ENCODE measurements at regions not wholly inside any gene's neighbourhood (a gene's known extent, or its start where the extent isn't known, plus 50 kb on each side); places are given as distances from the start of the nearest gene placed in this dataset.

GRCh38 chr4:62145276-62145675 lies 945.1 kb downstream of the ADGRL3 start:
- Histone ChIP-seq H3K4me1 (ENCODE audit: control insufficient read depth in 2 of 3, insufficient read depth in 2 of 3, low read depth in 1 of 3, low read length in 3 of 3) (no peaks in the 10 kb centered on the region), H3K27me3 (ENCODE audit: control insufficient read depth, insufficient read depth, low read length) (no peaks in the 10 kb centered on the region), H3K36me3 (ENCODE audit: control insufficient read depth in 2 of 3, insufficient read depth in 3 of 3, low read length in 3 of 3) (no peaks in the 10 kb centered on the region), H3K9ac (ENCODE audit: low read length in 3 of 3) (no peak overlapping the region), H3K4me3 (ENCODE audit: low read length in 3 of 3) (no peak overlapping the region), H3K27ac (ENCODE audit: low read depth in 2 of 2, low read length in 2 of 2) (no peak overlapping the region), H3K9me3 (ENCODE audit: control insufficient read depth in 2 of 3, insufficient read depth in 1 of 3, low read length in 3 of 3) (peaks cover 0 to 4% (median 0%) of the 10 kb centered on the region in 3 donors)
- no peak for TF ChIP-seq CTCF (IDR thresholded peaks at IDR 0.05; ENCODE audit: borderline replicate concordance, extremely low read depth, insufficient read depth)
- DNase-seq, result no peak
- FAIRE-seq, result no peak
- intact Hi-C loops (cut with DNase I), result no loop called here

- Histone ChIP-seq H3K27ac (ENCODE audit: low read depth in 2 of 2, low read length in 2 of 2) (no peak overlapping the region), H3K36me3 (ENCODE audit: control insufficient read depth in 2 of 3, insufficient read depth in 3 of 3, low read length in 3 of 3) (no peaks in the 10 kb centered on the region), H3K9me3 (ENCODE audit: control insufficient read depth in 2 of 3, insufficient read depth in 1 of 3, low read length in 3 of 3) (peaks cover 0 to 2% (median 0%) of the 10 kb centered on the region in 3 donors), H3K27me3 (ENCODE audit: control insufficient read depth, insufficient read depth, low read length) (no peaks in the 10 kb centered on the region), H3K4me3 (ENCODE audit: low read length in 3 of 3) (no peak overlapping the region), H3K4me1 (ENCODE audit: control insufficient read depth in 2 of 3, insufficient read depth in 2 of 3, low read depth in 1 of 3, low read length in 3 of 3) (no peaks in the 10 kb centered on the region), H3K9ac (ENCODE audit: low read length in 3 of 3) (no peak overlapping the region)
- TF ChIP-seq CTCF (IDR thresholded peaks at IDR 0.05; ENCODE audit: borderline replicate concordance, extremely low read depth, insufficient read depth), result no peak
- intact Hi-C loops (cut with DNase I), result no loop called here
- DNase-seq (no peak), FAIRE-seq (no peak)
These were observed 944.3 kb downstream of the ADGRL3 start for GRCh38 chr4:62144431-62144830.

- intact Hi-C loops (cut with DNase I), result no loop called here
- no peak for TF ChIP-seq CTCF (IDR thresholded peaks at IDR 0.05; ENCODE audit: borderline replicate concordance, extremely low read depth, insufficient read depth)
- H3K4me1 ChIP-seq (ENCODE audit: control insufficient read depth in 2 of 3, insufficient read depth in 2 of 3, low read depth in 1 of 3, low read length in 3 of 3), result no peaks in the 10 kb centered on the region
- DNase-seq (no peak), FAIRE-seq (no peak)
- H3K36me3 ChIP-seq (ENCODE audit: control insufficient read depth in 2 of 3, insufficient read depth in 3 of 3, low read length in 3 of 3), result no peaks in the 10 kb centered on the region
- no peaks in the 10 kb centered on the region for H3K9me3 ChIP-seq (ENCODE audit: control insufficient read depth in 2 of 3, insufficient read depth in 1 of 3, low read length in 3 of 3)
- H3K4me3 ChIP-seq (ENCODE audit: low read length in 3 of 3), result no peak overlapping the region
- H3K9ac ChIP-seq (ENCODE audit: low read length in 3 of 3), result no peak overlapping the region
- no peak overlapping the region for H3K27ac ChIP-seq (ENCODE audit: low read depth in 2 of 2, low read length in 2 of 2)
- H3K27me3 ChIP-seq (ENCODE audit: control insufficient read depth, insufficient read depth, low read length), result no peaks in the 10 kb centered on the region
These were observed 935.5 kb downstream of the ADGRL3 start for GRCh38 chr4:62135565-62136156.

- Histone ChIP-seq H3K4me1 (ENCODE audit: control insufficient read depth in 2 of 3, insufficient read depth in 2 of 3, low read depth in 1 of 3, low read length in 3 of 3) (no peaks in the 10 kb centered on the region), H3K27ac (ENCODE audit: low read depth in 2 of 2, low read length in 2 of 2) (no peak overlapping the region), H3K9ac (ENCODE audit: low read length in 3 of 3) (no peak overlapping the region), H3K4me3 (ENCODE audit: low read length in 3 of 3) (no peak overlapping the region), H3K27me3 (ENCODE audit: control insufficient read depth, insufficient read depth, low read length) (no peaks in the 10 kb centered on the region), H3K9me3 (ENCODE audit: control insufficient read depth in 2 of 3, insufficient read depth in 1 of 3, low read length in 3 of 3) (no peaks in the 10 kb centered on the region), H3K36me3 (ENCODE audit: control insufficient read depth in 2 of 3, insufficient read depth in 3 of 3, low read length in 3 of 3) (no peaks in the 10 kb centered on the region)
- intact Hi-C loops (cut with DNase I), result no loop called here
- TF ChIP-seq CTCF (IDR thresholded peaks at IDR 0.05; ENCODE audit: borderline replicate concordance, extremely low read depth, insufficient read depth), result no peak
- no peak for DNase-seq
- no peak for FAIRE-seq
These were observed 933.9 kb downstream of the ADGRL3 start for GRCh38 chr4:62133977-62134376.
